ENCODE measurements at regions not wholly inside any gene's neighbourhood (a gene's known extent, or its start where the extent isn't known, plus 50 kb on each side); places are given as distances from the start of the nearest gene placed in this dataset.
A peak's percentile ranks its signal among the peaks of the same experiment; 100 is the strongest.

GRCh38 chr6:56744528-56744927 is 101.8 kb upstream of the DST start:
- H3K27ac ChIP-seq = no peak overlapping the region
- TF ChIP-seq, protein P1, sequence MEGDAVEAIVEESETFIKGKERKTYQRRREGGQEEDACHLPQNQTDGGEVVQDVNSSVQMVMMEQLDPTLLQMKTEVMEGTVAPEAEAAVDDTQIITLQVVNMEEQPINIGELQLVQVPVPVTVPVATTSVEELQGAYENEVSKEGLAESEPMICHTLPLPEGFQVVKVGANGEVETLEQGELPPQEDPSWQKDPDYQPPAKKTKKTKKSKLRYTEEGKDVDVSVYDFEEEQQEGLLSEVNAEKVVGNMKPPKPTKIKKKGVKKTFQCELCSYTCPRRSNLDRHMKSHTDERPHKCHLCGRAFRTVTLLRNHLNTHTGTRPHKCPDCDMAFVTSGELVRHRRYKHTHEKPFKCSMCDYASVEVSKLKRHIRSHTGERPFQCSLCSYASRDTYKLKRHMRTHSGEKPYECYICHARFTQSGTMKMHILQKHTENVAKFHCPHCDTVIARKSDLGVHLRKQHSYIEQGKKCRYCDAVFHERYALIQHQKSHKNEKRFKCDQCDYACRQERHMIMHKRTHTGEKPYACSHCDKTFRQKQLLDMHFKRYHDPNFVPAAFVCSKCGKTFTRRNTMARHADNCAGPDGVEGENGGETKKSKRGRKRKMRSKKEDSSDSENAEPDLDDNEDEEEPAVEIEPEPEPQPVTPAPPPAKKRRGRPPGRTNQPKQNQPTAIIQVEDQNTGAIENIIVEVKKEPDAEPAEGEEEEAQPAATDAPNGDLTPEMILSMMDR (conservative IDR thresholded peaks at IDR 0.05) = no peak

DNA sequence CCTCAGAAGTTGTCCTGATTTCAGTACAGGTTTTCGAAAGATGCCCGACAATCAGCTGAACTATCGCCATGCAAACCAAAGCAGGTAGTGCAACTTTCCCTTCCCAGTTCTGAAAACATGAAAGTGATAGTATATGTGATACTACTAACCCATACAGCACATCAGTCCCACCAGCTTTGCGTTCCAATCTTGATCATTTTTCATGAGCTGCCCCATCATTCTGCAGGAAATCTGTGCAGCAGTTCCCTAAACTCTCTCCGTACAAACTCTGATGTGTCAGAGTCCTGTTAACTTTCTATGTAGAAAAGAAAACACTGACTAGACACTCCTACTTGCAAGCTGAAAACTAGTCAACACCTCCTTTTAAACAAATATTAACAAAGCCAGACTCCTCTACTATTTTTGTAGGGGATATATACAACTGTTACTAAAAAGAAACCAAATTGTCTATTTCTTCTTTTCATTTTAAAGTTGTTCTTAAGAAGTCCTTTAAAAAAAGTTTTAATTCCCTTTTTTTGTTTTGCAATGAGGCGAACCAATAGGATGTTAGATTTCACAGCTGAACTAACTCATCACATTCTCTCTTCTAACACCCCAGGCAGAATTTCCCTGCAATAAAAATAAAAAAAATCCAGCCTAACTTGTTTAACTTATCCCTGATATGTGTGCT is 99.6 kb upstream of the DST start:
- peak overlapping the region; percentile 50 for H3K27ac ChIP-seq
- TF ChIP-seq, protein P1 (conservative IDR thresholded peaks at IDR 0.05) = no peak

DNA sequence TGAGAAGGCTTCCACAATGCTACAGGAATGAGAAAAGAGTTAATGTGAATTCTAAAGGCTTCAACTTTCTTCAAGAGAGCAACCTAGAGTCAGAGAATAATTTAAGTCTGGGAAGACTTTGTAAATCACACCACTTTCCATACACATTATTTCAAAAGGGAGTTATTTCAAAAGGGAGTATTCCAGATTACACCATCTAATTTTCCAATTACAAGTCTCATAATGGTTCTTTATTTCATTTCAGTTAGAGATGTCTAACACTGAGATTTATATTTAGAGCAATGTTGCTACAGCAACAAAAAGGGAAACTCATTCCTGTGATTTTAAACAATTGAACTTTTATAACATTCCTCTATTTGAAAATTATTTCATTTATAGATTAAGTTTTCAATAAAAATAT is 98.8 kb upstream of the DST start:
- peak overlapping the region; percentile 50 for H3K27ac ChIP-seq
- TF ChIP-seq, protein P1 (conservative IDR thresholded peaks at IDR 0.05) = no peak

GRCh38 chr6:56739836-56740815 is 97.4 kb upstream of the DST start:
- H3K27ac ChIP-seq = no peak overlapping the region
- TF ChIP-seq, protein P1 (conservative IDR thresholded peaks at IDR 0.05) = no peak

- H3K27ac ChIP-seq = no peak overlapping the region
- TF ChIP-seq, protein P1 (conservative IDR thresholded peaks at IDR 0.05) = no peak
Measured at GRCh38 chr6:56736804-56737203, 94.1 kb upstream of the DST start.

DNA sequence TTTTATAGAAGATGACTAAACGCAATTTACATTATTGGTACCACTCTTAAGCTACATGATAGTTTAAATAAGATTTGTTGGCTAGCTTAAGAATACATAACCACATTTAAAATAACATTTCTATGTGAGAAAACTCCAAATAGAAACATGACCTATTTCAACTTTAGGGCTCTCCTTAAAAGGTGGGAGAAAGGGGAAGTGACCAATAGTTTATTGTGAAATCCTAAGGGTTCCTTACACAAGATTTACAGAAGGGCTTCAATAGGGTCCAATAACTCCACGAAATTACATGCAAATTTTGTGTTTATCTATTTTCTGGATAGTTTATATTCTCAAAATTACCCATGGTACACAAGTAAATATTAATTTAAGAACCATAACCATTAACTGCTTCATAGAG is 91.6 kb upstream of the DST start:
- TF ChIP-seq, protein P1 (conservative IDR thresholded peaks at IDR 0.05) = no peak
- no peak overlapping the region for H3K27ac ChIP-seq

DNA sequence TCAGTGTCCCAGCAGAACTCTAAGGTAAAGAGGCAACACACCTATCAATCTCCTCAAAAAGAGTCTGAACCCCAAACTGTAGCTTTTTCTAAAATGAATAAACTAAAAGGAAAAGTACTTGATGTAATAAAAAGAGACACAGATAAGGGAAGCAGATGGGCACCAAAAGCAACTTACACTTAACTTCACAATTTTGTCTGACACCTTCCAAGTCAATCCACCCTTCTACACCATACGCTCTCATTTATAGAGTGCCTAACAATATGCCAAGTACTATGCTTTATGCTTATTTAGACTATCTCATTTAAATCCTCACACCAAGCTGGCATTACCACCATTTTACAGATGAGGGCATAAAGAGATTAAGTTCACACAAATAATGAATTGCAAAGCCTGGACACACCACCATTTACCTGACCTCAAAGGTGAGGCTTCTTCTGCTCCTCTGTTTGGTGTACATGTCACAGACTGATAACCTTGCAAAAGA is 90.6 kb upstream of the DST start:
- 0 out of 2 replicates have a peak overlapping the region, but pooled peaks have one; percentile 15 for H3K27ac ChIP-seq
- TF ChIP-seq, protein P1 (conservative IDR thresholded peaks at IDR 0.05) = no peak

Data from VCaP (cell line).